GM12875 (cell line): ENCODE measurements at regions not wholly inside any gene's neighbourhood (a gene's known extent, or its start where the extent isn't known, plus 50 kb on each side); places are given as distances from the start of the nearest gene placed in this dataset.

Experiments used
- H3K4me3 ChIP-seq: one replicate; pipeline ENCODE4 v1.5.1; 2011; ENCODE audit warnings: low read depth, low read length, control low read depth
- TF ChIP-seq, protein P1 (sequence below): IDR thresholded peaks from 2 replicates; pipeline ENCODE4 v1.5.1; 2011; ENCODE audit warnings: low read depth, mild to moderate bottlenecking, control low read depth, inconsistent platforms, low read length, moderate library complexity, borderline replicate concordance; ENCODE audit not compliant: insufficient read depth

DNA sequence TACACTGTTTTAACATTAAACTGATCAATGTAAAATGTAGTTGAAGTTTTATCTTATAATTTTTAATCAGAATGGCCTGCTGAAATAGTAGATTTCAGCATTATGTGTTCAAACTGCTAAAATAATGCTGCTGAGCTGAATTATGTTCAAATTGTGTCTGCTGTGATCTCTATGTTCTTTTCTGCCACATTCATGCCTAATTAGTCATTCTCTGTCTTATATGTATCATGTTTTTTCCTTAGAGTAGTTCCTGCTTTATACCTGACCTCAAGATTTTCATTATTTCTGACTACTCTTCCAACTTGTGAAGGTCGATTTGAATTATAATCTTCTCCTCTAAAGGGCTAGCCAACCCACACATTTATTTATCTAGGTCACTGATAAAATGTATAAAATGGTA lies 476.7 kb upstream of the EPHA7 start:
- TF ChIP-seq, protein P1, sequence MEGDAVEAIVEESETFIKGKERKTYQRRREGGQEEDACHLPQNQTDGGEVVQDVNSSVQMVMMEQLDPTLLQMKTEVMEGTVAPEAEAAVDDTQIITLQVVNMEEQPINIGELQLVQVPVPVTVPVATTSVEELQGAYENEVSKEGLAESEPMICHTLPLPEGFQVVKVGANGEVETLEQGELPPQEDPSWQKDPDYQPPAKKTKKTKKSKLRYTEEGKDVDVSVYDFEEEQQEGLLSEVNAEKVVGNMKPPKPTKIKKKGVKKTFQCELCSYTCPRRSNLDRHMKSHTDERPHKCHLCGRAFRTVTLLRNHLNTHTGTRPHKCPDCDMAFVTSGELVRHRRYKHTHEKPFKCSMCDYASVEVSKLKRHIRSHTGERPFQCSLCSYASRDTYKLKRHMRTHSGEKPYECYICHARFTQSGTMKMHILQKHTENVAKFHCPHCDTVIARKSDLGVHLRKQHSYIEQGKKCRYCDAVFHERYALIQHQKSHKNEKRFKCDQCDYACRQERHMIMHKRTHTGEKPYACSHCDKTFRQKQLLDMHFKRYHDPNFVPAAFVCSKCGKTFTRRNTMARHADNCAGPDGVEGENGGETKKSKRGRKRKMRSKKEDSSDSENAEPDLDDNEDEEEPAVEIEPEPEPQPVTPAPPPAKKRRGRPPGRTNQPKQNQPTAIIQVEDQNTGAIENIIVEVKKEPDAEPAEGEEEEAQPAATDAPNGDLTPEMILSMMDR, result no peak
- no peak overlapping the region for H3K4me3 ChIP-seq

DNA sequence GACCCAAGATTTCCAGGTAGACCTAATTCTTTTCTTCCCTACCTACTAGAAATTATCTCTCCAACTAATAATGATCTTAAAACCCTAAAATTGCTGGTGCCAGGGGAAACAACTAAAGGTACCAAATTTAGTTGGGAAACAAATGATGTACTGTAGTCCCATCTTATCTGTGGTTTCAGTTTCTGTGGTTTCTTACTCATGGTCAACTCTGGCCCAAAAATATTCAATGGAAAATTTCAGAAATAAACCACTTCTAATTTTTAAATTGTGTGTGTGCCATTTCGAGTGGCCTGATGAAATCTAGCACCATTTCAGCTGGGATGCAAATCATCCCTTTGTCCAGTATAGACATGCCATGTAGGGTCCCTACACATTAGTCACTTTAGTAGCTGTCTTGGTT lies 475.2 kb upstream of the EPHA7 start:
- no peak overlapping the region for H3K4me3 ChIP-seq
- TF ChIP-seq, protein P1, result no peak

DNA sequence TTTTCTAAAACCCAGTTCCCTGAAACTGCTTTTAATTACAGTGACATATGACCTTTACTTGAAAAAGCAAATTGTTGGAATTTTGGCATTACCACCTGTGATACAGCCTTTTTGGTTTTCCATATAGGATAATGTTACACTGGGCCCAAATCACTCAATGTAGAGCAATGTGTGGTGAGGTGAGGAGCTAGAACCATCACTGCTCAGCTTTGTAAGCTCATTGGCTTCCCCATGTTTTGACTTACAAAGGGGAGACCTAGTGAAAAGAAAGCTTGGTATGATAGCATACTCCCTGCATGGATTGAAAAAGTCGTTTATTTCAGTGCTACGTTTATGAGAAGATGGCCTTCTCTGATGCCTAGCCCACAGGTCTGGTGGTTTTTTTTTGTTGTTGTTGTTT lies 470.4 kb upstream of the EPHA7 start:
- TF ChIP-seq, protein P1, result no peak
- H3K4me3 ChIP-seq, result no peak overlapping the region

DNA sequence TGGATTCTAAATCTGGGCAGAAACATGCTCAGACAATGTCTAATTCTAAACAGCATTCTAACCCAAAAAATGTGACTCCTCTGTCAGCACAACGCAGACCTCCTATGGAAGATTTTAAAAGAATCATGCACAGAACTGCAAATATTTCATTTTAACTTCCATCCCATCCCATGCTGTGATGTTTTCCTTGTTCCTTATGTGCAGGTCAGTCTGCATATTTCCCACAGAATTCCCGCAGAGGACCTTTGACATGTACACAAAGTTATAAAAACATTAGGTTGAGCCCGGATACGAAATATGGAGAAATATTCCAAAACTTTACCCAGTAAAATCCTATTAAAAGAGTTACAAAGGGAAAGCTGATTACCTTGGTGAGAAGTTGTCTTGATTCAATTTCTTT lies 467.1 kb upstream of the EPHA7 start:
- TF ChIP-seq, protein P1, result no peak
- H3K4me3 ChIP-seq, result no peak overlapping the region

DNA sequence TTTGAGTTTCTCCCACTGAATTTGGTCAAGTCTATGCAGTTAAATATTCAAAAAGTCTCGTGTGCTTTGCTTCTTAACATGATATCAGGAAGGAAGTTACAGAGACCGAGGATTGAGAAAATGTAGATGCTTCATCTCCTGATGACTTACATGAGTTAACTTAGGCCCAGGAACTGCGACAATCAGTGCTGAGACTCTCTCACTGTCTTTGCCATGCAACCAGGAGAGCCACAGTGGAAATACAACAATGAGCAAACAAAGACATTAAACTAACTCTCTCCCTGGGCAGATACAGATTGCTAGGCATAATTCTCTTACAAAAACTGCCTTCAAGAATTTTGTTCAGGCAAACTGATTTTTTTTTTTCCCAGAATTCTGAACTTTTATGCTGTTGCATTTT lies 440.6 kb upstream of the EPHA7 start:
- no peak overlapping the region for H3K4me3 ChIP-seq
- TF ChIP-seq, protein P1, result no peak

DNA sequence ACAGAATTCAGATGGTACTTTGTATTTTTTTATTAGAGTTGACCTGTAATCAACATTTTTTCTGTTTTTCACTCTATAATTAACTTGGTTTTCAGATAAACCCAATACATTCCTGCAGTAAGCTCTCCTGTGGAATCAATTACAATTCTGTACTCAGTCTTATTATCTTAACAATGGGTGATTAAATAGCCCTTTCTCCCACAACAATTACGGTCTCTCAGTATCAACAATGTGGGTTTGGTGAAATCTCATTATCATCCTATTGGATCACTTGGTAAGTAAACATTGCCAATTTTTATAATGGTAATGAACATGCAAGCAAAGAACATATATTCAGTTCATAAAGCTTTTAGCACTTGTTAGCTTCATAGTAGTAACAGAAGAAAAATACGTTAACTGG lies 438.9 kb upstream of the EPHA7 start:
- TF ChIP-seq, protein P1, result no peak
- H3K4me3 ChIP-seq, result no peak overlapping the region

DNA sequence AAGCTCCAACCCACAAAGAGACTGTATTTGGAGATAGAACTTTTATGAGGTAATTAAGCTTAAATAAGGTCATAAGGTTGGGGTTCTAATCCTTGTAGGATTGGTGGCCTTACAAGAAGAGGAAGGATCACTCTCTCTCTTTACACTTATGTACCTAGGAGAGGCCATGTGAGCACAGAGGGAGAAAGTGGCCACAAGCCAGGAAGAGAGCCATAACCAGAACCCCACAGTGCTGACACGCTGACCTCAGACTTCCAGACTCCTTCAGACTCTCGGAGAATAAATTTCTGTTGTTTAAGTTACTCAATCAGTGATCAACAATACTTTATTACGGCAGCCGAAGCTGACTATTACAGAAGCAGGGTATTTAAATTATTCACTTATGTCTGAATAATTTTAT lies 430.5 kb upstream of the EPHA7 start:
- no peak overlapping the region for H3K4me3 ChIP-seq
- TF ChIP-seq, protein P1, result no peak
